ENCODE measurements at regions not wholly inside any gene's neighbourhood (a gene's known extent, or its start where the extent isn't known, plus 50 kb on each side); places are given as distances from the start of the nearest gene placed in this dataset.

GRCh38 chr13:64160479-64160878, 2744.8 kb upstream of the PCDH20 start:
- no peak for DNase-seq
- Histone ChIP-seq H3K36me3 (no peaks in the 10 kb centered on the region), H3K4me1 (peaks cover 20% of the 10 kb centered on the region), H3K27me3 (no peaks in the 10 kb centered on the region), H3K4me3 (ENCODE audit: low read depth, low read length) (no peak overlapping the region), H3K9me3 (no peaks in the 10 kb centered on the region)
- TF ChIP-seq, protein P1, sequence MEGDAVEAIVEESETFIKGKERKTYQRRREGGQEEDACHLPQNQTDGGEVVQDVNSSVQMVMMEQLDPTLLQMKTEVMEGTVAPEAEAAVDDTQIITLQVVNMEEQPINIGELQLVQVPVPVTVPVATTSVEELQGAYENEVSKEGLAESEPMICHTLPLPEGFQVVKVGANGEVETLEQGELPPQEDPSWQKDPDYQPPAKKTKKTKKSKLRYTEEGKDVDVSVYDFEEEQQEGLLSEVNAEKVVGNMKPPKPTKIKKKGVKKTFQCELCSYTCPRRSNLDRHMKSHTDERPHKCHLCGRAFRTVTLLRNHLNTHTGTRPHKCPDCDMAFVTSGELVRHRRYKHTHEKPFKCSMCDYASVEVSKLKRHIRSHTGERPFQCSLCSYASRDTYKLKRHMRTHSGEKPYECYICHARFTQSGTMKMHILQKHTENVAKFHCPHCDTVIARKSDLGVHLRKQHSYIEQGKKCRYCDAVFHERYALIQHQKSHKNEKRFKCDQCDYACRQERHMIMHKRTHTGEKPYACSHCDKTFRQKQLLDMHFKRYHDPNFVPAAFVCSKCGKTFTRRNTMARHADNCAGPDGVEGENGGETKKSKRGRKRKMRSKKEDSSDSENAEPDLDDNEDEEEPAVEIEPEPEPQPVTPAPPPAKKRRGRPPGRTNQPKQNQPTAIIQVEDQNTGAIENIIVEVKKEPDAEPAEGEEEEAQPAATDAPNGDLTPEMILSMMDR (IDR thresholded peaks at IDR 0.05; ENCODE audit: low read depth, low read length), result no peak

DNA sequence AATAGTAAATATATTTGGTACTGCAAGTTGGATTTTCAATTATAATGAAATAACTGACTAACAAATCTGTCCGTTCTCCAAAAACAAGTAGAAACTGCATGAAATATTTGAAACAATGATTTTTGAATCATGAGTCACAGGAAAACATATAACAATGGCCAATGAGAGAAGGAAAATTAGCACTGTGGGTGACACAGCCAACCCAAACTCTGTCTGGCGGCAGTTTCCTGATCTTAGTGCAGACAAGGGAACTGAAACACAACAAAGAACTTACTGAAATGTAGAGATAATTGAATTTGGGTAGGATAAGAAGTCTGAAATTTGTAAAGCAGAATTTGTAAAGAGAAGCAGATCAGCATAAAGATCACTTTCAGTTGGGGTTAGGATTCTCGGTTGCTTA, 2743.3 kb upstream of the PCDH20 start:
- no peaks in the 10 kb centered on the region for H3K36me3 ChIP-seq
- DNase-seq, result peak; percentile 40
- H3K4me3 ChIP-seq (ENCODE audit: low read depth, low read length), result no peak overlapping the region
- H3K4me1 ChIP-seq, result peaks cover 20% of the 10 kb centered on the region
- TF ChIP-seq, protein P1 (IDR thresholded peaks at IDR 0.05; ENCODE audit: low read depth, low read length), result no peak
- H3K9me3 ChIP-seq, result no peaks in the 10 kb centered on the region
- H3K27me3 ChIP-seq, result no peaks in the 10 kb centered on the region

GRCh38 chr13:64154514-64154913, 2738.9 kb upstream of the PCDH20 start:
- Histone ChIP-seq H3K27me3 (no peaks in the 10 kb centered on the region), H3K4me3 (ENCODE audit: low read depth, low read length) (no peak overlapping the region), H3K9me3 (no peaks in the 10 kb centered on the region), H3K4me1 (peaks cover 11% of the 10 kb centered on the region), H3K36me3 (no peaks in the 10 kb centered on the region)
- TF ChIP-seq, protein P1 (IDR thresholded peaks at IDR 0.05; ENCODE audit: low read depth, low read length), result peak; percentile 48
- no peak for DNase-seq

DNA sequence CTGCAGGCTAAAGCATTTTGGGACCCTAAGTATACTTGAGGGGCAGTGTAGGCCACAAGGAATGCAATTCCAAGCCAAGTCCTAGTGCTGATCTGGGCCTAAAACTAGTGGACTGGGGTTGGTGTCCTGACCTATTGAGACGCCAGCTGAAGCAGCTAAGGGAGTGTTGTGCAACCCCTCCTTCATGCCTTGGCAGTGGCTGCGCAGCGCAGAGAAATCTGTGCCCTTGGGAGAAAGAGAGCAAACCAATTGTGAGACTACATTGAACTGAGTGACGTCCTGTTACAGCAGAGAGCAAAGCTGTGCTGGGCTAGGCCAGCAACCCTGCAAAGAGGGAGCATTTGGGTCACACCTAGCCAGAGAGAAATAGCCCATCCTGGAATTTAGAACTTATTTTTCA, 2715.0 kb upstream of the PCDH20 start:
- H3K36me3 ChIP-seq, result no peaks in the 10 kb centered on the region
- DNase-seq, result no peak
- H3K4me3 ChIP-seq (ENCODE audit: low read depth, low read length), result no peak overlapping the region
- H3K9me3 ChIP-seq, result no peaks in the 10 kb centered on the region
- no peaks in the 10 kb centered on the region; the same call in 1 of the 2 replicates for H3K4me1 ChIP-seq
- TF ChIP-seq, protein P1 (IDR thresholded peaks at IDR 0.05; ENCODE audit: low read depth, low read length), result no peak
- no peaks in the 10 kb centered on the region for H3K27me3 ChIP-seq

- no peaks in the 10 kb centered on the region for H3K9me3 ChIP-seq
- TF ChIP-seq, protein P1 (IDR thresholded peaks at IDR 0.05; ENCODE audit: low read depth, low read length), result no peak
- DNase-seq, result no peak
- H3K36me3 ChIP-seq, result no peaks in the 10 kb centered on the region
- no peak overlapping the region for H3K4me3 ChIP-seq (ENCODE audit: low read depth, low read length)
- no peaks in the 10 kb centered on the region for H3K27me3 ChIP-seq
- no peaks in the 10 kb centered on the region; the same call in 1 of the 2 replicates for H3K4me1 ChIP-seq
These were observed 2714.5 kb upstream of the PCDH20 start for GRCh38 chr13:64130171-64130570.

DNA sequence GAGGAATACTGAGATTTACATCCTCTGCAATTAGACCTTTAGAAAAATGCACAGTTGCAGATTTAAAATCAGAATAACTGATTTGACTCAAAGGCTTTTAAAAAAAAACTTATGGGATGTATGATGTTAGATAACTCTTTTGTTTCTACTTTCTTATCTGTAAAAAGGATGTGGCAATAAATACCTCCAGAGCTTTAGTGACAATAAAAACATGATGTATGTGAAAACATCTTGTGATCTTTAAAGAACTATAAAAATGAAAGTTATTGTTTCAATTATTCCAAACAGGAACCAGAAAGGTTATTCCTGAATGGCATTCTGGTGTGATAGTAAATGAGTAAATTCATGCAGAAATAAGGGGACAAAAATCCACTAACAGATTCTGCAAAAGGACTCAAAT, 2712.2 kb upstream of the PCDH20 start:
- Histone ChIP-seq H3K4me1 (no peaks in the 10 kb centered on the region; the same call in 1 of the 2 replicates), H3K36me3 (no peaks in the 10 kb centered on the region), H3K4me3 (ENCODE audit: low read depth, low read length) (no peak overlapping the region), H3K27me3 (no peaks in the 10 kb centered on the region), H3K9me3 (no peaks in the 10 kb centered on the region)
- TF ChIP-seq, protein P1 (IDR thresholded peaks at IDR 0.05; ENCODE audit: low read depth, low read length), result no peak
- no peak for DNase-seq

All from BE2C (cell line).